ENCODE measurements at regions not wholly inside any gene's neighbourhood (a gene's known extent, or its start where the extent isn't known, plus 50 kb on each side); places are given as distances from the start of the nearest gene placed in this dataset.

- no peaks in the 10 kb centered on the region for H3F3A ChIP-seq (ENCODE audit: insufficient read depth, low read length, poor library complexity, severe bottlenecking)
- no peaks in the 10 kb centered on the region for H3K27me3 ChIP-seq (ENCODE audit: insufficient read depth, low read depth, low read length)
- H3K36me3 ChIP-seq (ENCODE audit: insufficient read depth, low read length) = no peaks in the 10 kb centered on the region
- H3K9me3 ChIP-seq (ENCODE audit: low read length) = no peaks in the 10 kb centered on the region
- no peak overlapping the region for H3K9ac ChIP-seq (ENCODE audit: low read length)
- H3K79me2 ChIP-seq (replicated peaks; ENCODE audit: insufficient read depth, low read length) = no peaks in the 10 kb centered on the region
- H3K4me3 ChIP-seq (ENCODE audit: low read length) = no peak overlapping the region
- H3K27ac ChIP-seq (ENCODE audit: low read length) = no peak overlapping the region
- H3K4me2 ChIP-seq (ENCODE audit: low read length) = no peak overlapping the region
- no peaks in the 10 kb centered on the region for H3K9me2 ChIP-seq (ENCODE audit: insufficient read depth, low read length)
- TF ChIP-seq TAF1 (IDR thresholded peaks at IDR 0.05; ENCODE audit: low read depth) (no peak), REST (IDR thresholded peaks at IDR 0.05; ENCODE audit: borderline replicate concordance) (no peak), RAD21 (conservative IDR thresholded peaks at IDR 0.05) (no peak), POLR2AphosphoS5 (IDR thresholded peaks at IDR 0.05) (no peak), CTCF (IDR thresholded peaks at IDR 0.05; ENCODE audit: poor library complexity, severe bottlenecking) (no peak), EP300 (conservative IDR thresholded peaks at IDR 0.05; ENCODE audit: poor library complexity, severe bottlenecking) (no peak), MXI1 (conservative IDR thresholded peaks at IDR 0.05; ENCODE audit: poor library complexity, severe bottlenecking) (no peak), SMC3 (conservative IDR thresholded peaks at IDR 0.05; ENCODE audit: poor library complexity) (no peak), EZH2 (IDR thresholded peaks at IDR 0.05; ENCODE audit: borderline replicate concordance, insufficient read depth, low read length, poor library complexity, severe bottlenecking) (no peak)
- no peak overlapping the region for H2AFZ ChIP-seq (ENCODE audit: low read depth, low read length)
- H4K20me1 ChIP-seq (ENCODE audit: insufficient read depth) = no peaks in the 10 kb centered on the region
These were observed 88.3 kb downstream of the KLF15 start for GRCh38 chr3:126268866-126269265.

DNA sequence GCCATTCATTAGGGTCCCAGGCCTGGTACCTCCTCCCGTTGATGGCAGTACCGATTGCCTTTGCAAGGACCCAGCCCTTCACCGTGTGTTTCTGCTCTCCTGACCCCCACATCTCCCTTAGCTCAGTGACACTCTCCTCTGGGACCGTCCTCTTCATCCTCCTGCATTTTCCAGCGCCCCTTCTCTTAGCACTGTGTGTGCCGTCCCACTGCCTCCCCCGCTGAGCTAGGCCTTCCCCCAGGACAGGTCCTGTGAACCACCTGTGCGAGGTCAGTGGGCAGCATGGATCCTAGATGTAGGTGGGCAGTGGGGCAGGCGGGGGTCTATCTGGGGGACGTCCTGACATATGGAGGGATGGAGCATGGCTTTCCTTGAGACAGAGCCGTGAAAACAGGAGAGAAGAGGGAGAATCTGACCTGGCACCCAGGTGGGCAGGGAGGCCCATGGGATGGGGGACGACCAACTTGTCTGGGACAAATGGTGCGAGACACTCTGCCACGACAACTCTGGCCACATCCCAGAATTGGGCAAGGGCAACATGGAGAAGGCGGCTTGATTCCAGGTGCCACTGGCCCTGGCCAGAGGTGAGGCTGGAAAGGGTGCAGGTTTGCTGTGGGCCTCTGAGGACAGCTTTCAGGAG is 87.7 kb upstream of the ALDH1L1 start:
- Histone ChIP-seq H3K36me3 (ENCODE audit: insufficient read depth, low read length) (no peaks in the 10 kb centered on the region), H3K9me3 (ENCODE audit: low read length) (no peaks in the 10 kb centered on the region), H3K9ac (ENCODE audit: low read length) (no peak overlapping the region), H3K27me3 (ENCODE audit: insufficient read depth, low read depth, low read length) (no peaks in the 10 kb centered on the region), H4K20me1 (ENCODE audit: insufficient read depth) (no peaks in the 10 kb centered on the region), H3K9me2 (ENCODE audit: insufficient read depth, low read length) (no peaks in the 10 kb centered on the region), H3K4me3 (ENCODE audit: low read length) (peak overlapping the region; percentile 65), H3F3A (ENCODE audit: insufficient read depth, low read length, poor library complexity, severe bottlenecking) (no peaks in the 10 kb centered on the region), H3K4me2 (ENCODE audit: low read length) (no peak overlapping the region), H2AFZ (ENCODE audit: low read depth, low read length) (no peak overlapping the region), H3K79me2 (replicated peaks; ENCODE audit: insufficient read depth, low read length) (no peaks in the 10 kb centered on the region), H3K27ac (ENCODE audit: low read length) (no peak overlapping the region)
- TF ChIP-seq RAD21 (conservative IDR thresholded peaks at IDR 0.05) = no peak
- TF ChIP-seq REST (IDR thresholded peaks at IDR 0.05; ENCODE audit: borderline replicate concordance) = no peak
